GM23248 (cell line): ENCODE measurements at regions not wholly inside any gene's neighbourhood (a gene's known extent, or its start where the extent isn't known, plus 50 kb on each side); places are given as distances from the start of the nearest gene placed in this dataset.

Experiments
- EZH2 ChIP-seq: fragments of 200-600 bp; sonication (generic); IDR thresholded peaks from 2 replicates; pipeline ENCODE4 v1.6.1; 2018; ENCODE audit warnings: antibody characterized with exemption, mild to moderate bottlenecking; ENCODE audit not compliant: insufficient read depth, poor library complexity, severe bottlenecking
- EZH2phosphoT487 ChIP-seq: fragments of 200-600 bp; sonication (generic); IDR thresholded peaks from 2 replicates; pipeline ENCODE4 v1.6.1; 2018; ENCODE audit warnings: antibody characterized with exemption, moderate library complexity, mild to moderate bottlenecking, low read depth; ENCODE audit not compliant: insufficient read depth

- no peak for TF ChIP-seq EZH2
- TF ChIP-seq EZH2phosphoT487, result no peak
Observed at GRCh38 chr2:125756431-125756830, 899.5 kb upstream of the GYPC start.
